Activated CD4-positive, alpha-beta T cell treated with anti-CD3 and anti-CD28 coated beads, Interleukin-2, amount 10 ng/mL, durations not matched to agents 24 days and 14 days (primary cell): ENCODE measurements at regions not wholly inside any gene's neighbourhood (a gene's known extent, or its start where the extent isn't known, plus 50 kb on each side); places are given as distances from the start of the nearest gene placed in this dataset.

ENCODE experiments used
- DNase-seq: peaks from one replicate; pipeline ENCODE4 v3.0.0; 2022
- H3K27ac Mint-ChIP-seq: one replicate; pipeline ENCODE4 v1.8.0; 2022; ENCODE audit warnings: mild to moderate bottlenecking, mixed read lengths
- H3K27me3 Mint-ChIP-seq: one replicate; pipeline ENCODE4 v1.8.0; 2022; ENCODE audit warnings: mixed read lengths
- H3K36me3 Mint-ChIP-seq: one replicate; pipeline ENCODE4 v1.8.0; 2022; ENCODE audit warnings: low read depth, mild to moderate bottlenecking, mixed read lengths
- H3K4me1 Mint-ChIP-seq: one replicate; pipeline ENCODE4 v1.8.0; 2021; ENCODE audit warnings: mixed read lengths
- H3K4me3 Mint-ChIP-seq: one replicate; pipeline ENCODE4 v1.8.0; 2022; ENCODE audit warnings: mild to moderate bottlenecking, moderate library complexity, mixed read lengths
- H3K9me3 Mint-ChIP-seq: one replicate; pipeline ENCODE4 v1.8.0; 2021; ENCODE audit warnings: mixed read lengths
- intact Hi-C: fragments of 100-400 bp; cut with micrococcal nuclease; formaldehyde crosslinking; loops from one replicate; pipeline ENCODE4 v1.15.1; 2023

- H3K4me1 Mint-ChIP-seq: no peaks in the 10 kb centered on the region
- H3K27ac Mint-ChIP-seq: no peak overlapping the region
- H3K9me3 Mint-ChIP-seq: peaks cover 10% of the 10 kb centered on the region
- H3K36me3 Mint-ChIP-seq: no peaks in the 10 kb centered on the region
- intact Hi-C loops: no loop called here
- DNase-seq: no peak
- no peak overlapping the region for H3K4me3 Mint-ChIP-seq
- peaks cover 12% of the 10 kb centered on the region for H3K27me3 Mint-ChIP-seq
Measured at GRCh38 chr15:95416576-95416975, 913.9 kb upstream of the NR2F2 start.

DNA sequence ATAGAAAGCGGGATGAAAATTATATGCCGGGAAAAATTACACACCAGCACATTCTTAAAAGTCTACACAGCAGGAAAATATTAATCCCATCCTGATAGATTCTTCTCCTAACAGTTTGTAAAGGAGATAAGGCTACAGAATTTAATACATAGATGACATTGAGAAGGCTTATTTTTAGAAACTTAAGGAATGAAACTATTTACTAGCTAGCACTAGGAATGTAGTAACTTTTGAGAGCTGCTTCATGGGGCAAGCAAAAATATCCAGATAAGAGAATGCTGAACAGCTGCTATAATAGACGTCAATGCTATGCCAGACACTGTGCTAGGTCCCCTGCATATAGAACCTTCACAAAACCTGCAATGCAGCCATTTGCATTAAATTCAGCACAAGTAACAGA, 912.7 kb upstream of the NR2F2 start:
- intact Hi-C loops: no loop called here
- no peaks in the 10 kb centered on the region for H3K36me3 Mint-ChIP-seq
- DNase-seq: no peak
- H3K27ac Mint-ChIP-seq: no peak overlapping the region
- H3K4me3 Mint-ChIP-seq: no peak overlapping the region
- no peaks in the 10 kb centered on the region for H3K4me1 Mint-ChIP-seq
- peaks cover 10% of the 10 kb centered on the region for H3K27me3 Mint-ChIP-seq
- peaks cover 13% of the 10 kb centered on the region for H3K9me3 Mint-ChIP-seq

GRCh38 chr15:95422255-95422654, 908.2 kb upstream of the NR2F2 start:
- Mint-ChIP-seq H3K27ac (no peak overlapping the region), H3K4me3 (no peak overlapping the region), H3K4me1 (no peaks in the 10 kb centered on the region), H3K9me3 (peaks cover 13% of the 10 kb centered on the region), H3K36me3 (no peaks in the 10 kb centered on the region), H3K27me3 (peaks cover 3% of the 10 kb centered on the region)
- DNase-seq: no peak
- intact Hi-C loops: no loop called here

DNA sequence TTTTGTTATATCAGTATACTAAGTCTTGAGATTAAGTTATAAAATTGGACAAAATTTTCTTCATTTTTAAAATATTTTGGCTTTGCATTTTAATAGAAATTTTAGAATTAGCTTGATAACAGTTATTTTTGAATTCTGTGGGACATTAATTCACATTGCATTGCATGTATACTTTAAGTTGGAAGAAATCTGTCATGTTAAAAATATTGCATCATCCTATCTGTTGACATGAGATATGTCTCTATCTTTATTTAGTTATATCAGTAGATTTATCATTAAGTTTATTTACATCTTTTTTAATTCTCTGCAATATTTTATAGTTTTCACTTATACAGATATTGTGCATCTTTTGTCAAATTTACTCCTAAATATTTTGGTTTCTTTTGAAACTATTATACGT, 904.6 kb upstream of the NR2F2 start:
- H3K4me3 Mint-ChIP-seq: no peak overlapping the region
- no peak overlapping the region for H3K27ac Mint-ChIP-seq
- intact Hi-C loops: no loop called here
- no peaks in the 10 kb centered on the region for H3K27me3 Mint-ChIP-seq
- DNase-seq: no peak
- no peaks in the 10 kb centered on the region for H3K36me3 Mint-ChIP-seq
- no peaks in the 10 kb centered on the region for H3K4me1 Mint-ChIP-seq
- peaks cover 9% of the 10 kb centered on the region for H3K9me3 Mint-ChIP-seq

DNA sequence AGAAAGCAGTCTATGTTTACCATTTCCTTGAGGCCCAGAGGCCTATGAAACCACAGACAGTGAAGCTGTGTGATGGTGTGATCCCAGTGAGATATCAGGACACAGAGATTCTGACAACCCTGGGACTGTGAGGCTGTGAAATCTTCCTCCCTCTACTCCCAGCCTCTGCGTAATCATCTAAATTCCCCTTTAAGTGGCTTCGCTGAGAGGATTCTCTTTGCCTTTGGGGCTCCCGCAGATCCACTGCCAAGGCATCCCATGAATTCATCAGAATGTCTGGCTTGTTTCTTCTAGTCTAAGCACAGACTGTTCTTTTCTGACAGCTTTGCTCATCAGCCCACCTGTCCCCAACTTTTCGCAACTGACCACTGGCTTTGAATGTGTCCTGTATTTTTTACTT, 901.2 kb upstream of the NR2F2 start:
- Mint-ChIP-seq H3K4me3 (no peak overlapping the region), H3K9me3 (peaks cover 6% of the 10 kb centered on the region), H3K27me3 (peaks cover 7% of the 10 kb centered on the region), H3K27ac (no peak overlapping the region), H3K36me3 (peaks cover 1% of the 10 kb centered on the region), H3K4me1 (no peaks in the 10 kb centered on the region)
- intact Hi-C loops: no loop called here
- DNase-seq: no peak

- Mint-ChIP-seq H3K4me1 (no peaks in the 10 kb centered on the region), H3K27ac (no peak overlapping the region), H3K36me3 (peaks cover 1% of the 10 kb centered on the region), H3K4me3 (no peak overlapping the region), H3K9me3 (peaks cover 6% of the 10 kb centered on the region), H3K27me3 (peaks cover 9% of the 10 kb centered on the region)
- intact Hi-C loops: no loop called here
- no peak for DNase-seq
Measured at GRCh38 chr15:95431518-95431917, 899.0 kb upstream of the NR2F2 start.

- peaks cover 6% of the 10 kb centered on the region for H3K9me3 Mint-ChIP-seq
- no peaks in the 10 kb centered on the region for H3K4me1 Mint-ChIP-seq
- no peak overlapping the region for H3K27ac Mint-ChIP-seq
- no peak overlapping the region for H3K4me3 Mint-ChIP-seq
- intact Hi-C loops: no loop called here
- DNase-seq: no peak
- peaks cover 1% of the 10 kb centered on the region for H3K36me3 Mint-ChIP-seq
- peaks cover 9% of the 10 kb centered on the region for H3K27me3 Mint-ChIP-seq
Measured at GRCh38 chr15:95432878-95433405, 897.6 kb upstream of the NR2F2 start.

DNA sequence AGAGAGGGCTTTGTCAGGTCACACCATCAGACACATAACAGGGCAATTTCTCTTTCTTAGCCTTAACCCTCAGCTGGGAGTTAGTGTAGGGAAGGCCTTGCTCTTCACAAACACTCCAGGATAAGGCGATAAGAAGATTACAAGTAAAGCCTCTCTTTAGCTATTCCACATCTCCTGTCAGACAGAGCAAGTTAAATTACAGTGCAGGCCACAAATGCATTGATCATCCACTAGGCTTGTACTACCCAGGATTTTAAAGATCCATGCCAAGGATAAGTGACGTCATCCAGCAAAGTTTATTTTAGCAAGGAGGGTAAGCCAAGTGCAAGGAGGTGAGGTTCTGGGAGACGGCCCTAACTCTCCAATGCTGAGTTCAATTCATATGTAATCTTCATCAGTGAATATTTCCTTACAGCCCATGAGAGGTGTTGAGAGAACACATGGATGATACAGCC, 890.6 kb upstream of the NR2F2 start:
- Mint-ChIP-seq H3K9me3 (peaks cover 8% of the 10 kb centered on the region), H3K27me3 (peaks cover 5% of the 10 kb centered on the region), H3K27ac (no peak overlapping the region), H3K4me1 (peaks cover 2% of the 10 kb centered on the region), H3K36me3 (no peaks in the 10 kb centered on the region), H3K4me3 (no peak overlapping the region)
- no peak for DNase-seq
- intact Hi-C loops: loop anchor here (10.0 kb wide), 1 partner anchor 855 kb away; no protein-coding TSS in a partner anchor

GRCh38 chr15:95440712-95441111, 889.8 kb upstream of the NR2F2 start:
- Mint-ChIP-seq H3K27ac (no peak overlapping the region), H3K4me1 (peaks cover 4% of the 10 kb centered on the region), H3K9me3 (peaks cover 8% of the 10 kb centered on the region), H3K27me3 (peaks cover 3% of the 10 kb centered on the region), H3K36me3 (no peaks in the 10 kb centered on the region), H3K4me3 (no peak overlapping the region)
- intact Hi-C loops: loop anchor here (10.0 kb wide), 1 partner anchor 856 kb away; no protein-coding TSS in a partner anchor
- DNase-seq: no peak

GRCh38 chr15:95442107-95442719, 888.3 kb upstream of the NR2F2 start:
- Mint-ChIP-seq H3K27ac (no peak overlapping the region), H3K27me3 (peaks cover 3% of the 10 kb centered on the region), H3K4me3 (no peak overlapping the region), H3K9me3 (peaks cover 11% of the 10 kb centered on the region), H3K36me3 (peaks cover 3% of the 10 kb centered on the region), H3K4me1 (peaks cover 16% of the 10 kb centered on the region)
- no peak for DNase-seq
- intact Hi-C loops: loop anchor here (10.0 kb wide), 1 partner anchor 857 kb away; no protein-coding TSS in a partner anchor

- no peak for DNase-seq
- Mint-ChIP-seq H3K4me3 (no peak overlapping the region), H3K27ac (peak overlapping the region; percentile 7), H3K4me1 (peaks cover 26% of the 10 kb centered on the region), H3K27me3 (peaks cover 8% of the 10 kb centered on the region), H3K36me3 (peaks cover 3% of the 10 kb centered on the region), H3K9me3 (peaks cover 11% of the 10 kb centered on the region)
- intact Hi-C loops: loop anchor here (10.0 kb wide), 1 partner anchor 860 kb away; no protein-coding TSS in a partner anchor
Measured at GRCh38 chr15:95444860-95445259, 885.6 kb upstream of the NR2F2 start.

- intact Hi-C loops: loop anchor here (1.0 to 10.0 kb wide), 3 partner anchors 56 to 862 kb away; no protein-coding TSS in a partner anchor
- Mint-ChIP-seq H3K9me3 (peaks cover 11% of the 10 kb centered on the region), H3K36me3 (peaks cover 3% of the 10 kb centered on the region), H3K27ac (peak overlapping the region; percentile 48), H3K4me1 (peaks cover 26% of the 10 kb centered on the region), H3K27me3 (peaks cover 8% of the 10 kb centered on the region), H3K4me3 (peak overlapping the region; percentile 52)
- DNase-seq: peak; percentile 84
Measured at GRCh38 chr15:95446854-95447253, 883.6 kb upstream of the NR2F2 start.

- Mint-ChIP-seq H3K4me1 (peaks cover 26% of the 10 kb centered on the region), H3K4me3 (no peak overlapping the region), H3K36me3 (peaks cover 3% of the 10 kb centered on the region), H3K9me3 (peaks cover 11% of the 10 kb centered on the region), H3K27me3 (peaks cover 8% of the 10 kb centered on the region), H3K27ac (no peak overlapping the region)
- intact Hi-C loops: loop anchor here (1.0 to 10.0 kb wide), 3 partner anchors 55 to 863 kb away; no protein-coding TSS in a partner anchor
- no peak for DNase-seq
Measured at GRCh38 chr15:95447486-95447885, 883.0 kb upstream of the NR2F2 start.

GRCh38 chr15:95448531-95449229, 881.8 kb upstream of the NR2F2 start:
- H3K27ac Mint-ChIP-seq: no peak overlapping the region
- intact Hi-C loops: loop anchor here (10.0 kb wide), 1 partner anchor 864 kb away; no protein-coding TSS in a partner anchor
- H3K4me1 Mint-ChIP-seq: peaks cover 26% of the 10 kb centered on the region
- DNase-seq: no peak
- H3K36me3 Mint-ChIP-seq: peaks cover 3% of the 10 kb centered on the region
- H3K4me3 Mint-ChIP-seq: no peak overlapping the region
- peaks cover 4% of the 10 kb centered on the region for H3K9me3 Mint-ChIP-seq
- peaks cover 7% of the 10 kb centered on the region for H3K27me3 Mint-ChIP-seq
